KMS-11 (cell line): ENCODE measurements at regions not wholly inside any gene's neighbourhood (a gene's known extent, or its start where the extent isn't known, plus 50 kb on each side); places are given as distances from the start of the nearest gene placed in this dataset.

Experiments
- H2AFZ ChIP-seq: fragments of 200-600 bp; sonication (generic); 2 replicates; pipeline ENCODE4 v1.6.1; 2016; ENCODE audit warnings: antibody characterized with exemption, mixed run types, low read depth
- H3K27ac ChIP-seq: fragments of 200-600 bp; sonication (generic); 2 replicates; pipeline ENCODE4 v1.6.1; 2016; ENCODE audit warnings: mild to moderate bottlenecking, mixed run types
- H3K27me3 ChIP-seq: fragments of 200-600 bp; sonication (generic); 2 replicates; pipeline ENCODE4 v1.6.1; 2017; ENCODE audit warnings: mild to moderate bottlenecking, low read depth, mixed run types, moderate library complexity; ENCODE audit not compliant: insufficient read depth
- H3K36me3 ChIP-seq: fragments of 200-600 bp; sonication (generic); 2 replicates; pipeline ENCODE4 v1.6.1; 2017; ENCODE audit warnings: mild to moderate bottlenecking, mixed run types; ENCODE audit not compliant: insufficient read depth
- H3K4me1 ChIP-seq: fragments of 200-600 bp; sonication (generic); 2 replicates; pipeline ENCODE4 v1.6.1; 2016; ENCODE audit warnings: mild to moderate bottlenecking, low read depth, mixed run types; ENCODE audit not compliant: poor library complexity, severe bottlenecking
- H3K4me2 ChIP-seq: fragments of 200-600 bp; sonication (generic); 2 replicates; pipeline ENCODE4 v1.7.0; 2016; ENCODE audit warnings: mild to moderate bottlenecking, mixed run types
- H3K4me3 ChIP-seq: fragments of 200-600 bp; sonication (generic); IDR thresholded peaks from 2 replicates; pipeline ENCODE4 v1.6.1; 2017; ENCODE audit warnings: low read depth, low read length, mixed read lengths; ENCODE audit not compliant: insufficient read depth
- H3K79me2 ChIP-seq: fragments of 200-600 bp; sonication (generic); 2 replicates; pipeline ENCODE4 v1.6.1; 2016; ENCODE audit warnings: low read depth, mixed run types; ENCODE audit not compliant: insufficient read depth
- H3K9ac ChIP-seq: fragments of 200-600 bp; sonication (generic); 2 replicates; pipeline ENCODE4 v1.6.1; 2016; ENCODE audit warnings: mild to moderate bottlenecking, mixed run types
- H4K20me1 ChIP-seq: fragments of 200-600 bp; sonication (generic); 2 replicates; pipeline ENCODE4 v1.6.1; 2016; ENCODE audit warnings: mild to moderate bottlenecking, mixed run types; ENCODE audit not compliant: insufficient read depth
- TF ChIP-seq, protein P1 (sequence below): fragments of 200-600 bp; sonication (generic); conservative IDR thresholded peaks from 2 replicates; pipeline ENCODE4 v1.6.1; 2017; ENCODE audit warnings: low read depth, mild to moderate bottlenecking, antibody characterized with exemption, low read length, moderate library complexity, mixed read lengths

DNA sequence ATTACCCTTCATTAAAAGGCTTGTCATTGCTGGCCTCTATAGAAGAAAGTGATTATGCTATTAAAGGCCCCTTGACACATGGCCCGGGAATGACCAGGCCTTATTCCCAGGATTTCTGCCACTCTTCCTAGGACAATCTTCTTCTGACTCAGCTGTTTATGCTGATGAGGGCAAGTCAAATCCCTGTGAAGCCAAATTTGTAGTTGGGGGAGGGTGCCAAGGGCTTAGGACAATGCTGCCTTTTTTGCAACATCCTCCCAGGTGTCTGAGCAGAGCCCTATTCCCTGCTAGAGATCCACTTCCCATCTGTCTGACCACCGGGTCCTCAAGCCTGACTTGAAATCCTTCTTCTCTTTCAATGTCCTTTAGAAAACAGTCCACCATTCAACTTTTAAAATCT lies 230.7 kb upstream of the SRRM4 start:
- Histone ChIP-seq H4K20me1 (no peaks in the 10 kb centered on the region), H3K4me3 (no peak overlapping the region), H3K9ac (no peak overlapping the region), H3K27ac (no peak overlapping the region), H3K36me3 (no peaks in the 10 kb centered on the region), H3K27me3 (no peaks in the 10 kb centered on the region), H3K4me1 (no peaks in the 10 kb centered on the region), H2AFZ (no peak overlapping the region), H3K79me2 (no peaks in the 10 kb centered on the region), H3K4me2 (no peak overlapping the region)
- TF ChIP-seq, protein P1, sequence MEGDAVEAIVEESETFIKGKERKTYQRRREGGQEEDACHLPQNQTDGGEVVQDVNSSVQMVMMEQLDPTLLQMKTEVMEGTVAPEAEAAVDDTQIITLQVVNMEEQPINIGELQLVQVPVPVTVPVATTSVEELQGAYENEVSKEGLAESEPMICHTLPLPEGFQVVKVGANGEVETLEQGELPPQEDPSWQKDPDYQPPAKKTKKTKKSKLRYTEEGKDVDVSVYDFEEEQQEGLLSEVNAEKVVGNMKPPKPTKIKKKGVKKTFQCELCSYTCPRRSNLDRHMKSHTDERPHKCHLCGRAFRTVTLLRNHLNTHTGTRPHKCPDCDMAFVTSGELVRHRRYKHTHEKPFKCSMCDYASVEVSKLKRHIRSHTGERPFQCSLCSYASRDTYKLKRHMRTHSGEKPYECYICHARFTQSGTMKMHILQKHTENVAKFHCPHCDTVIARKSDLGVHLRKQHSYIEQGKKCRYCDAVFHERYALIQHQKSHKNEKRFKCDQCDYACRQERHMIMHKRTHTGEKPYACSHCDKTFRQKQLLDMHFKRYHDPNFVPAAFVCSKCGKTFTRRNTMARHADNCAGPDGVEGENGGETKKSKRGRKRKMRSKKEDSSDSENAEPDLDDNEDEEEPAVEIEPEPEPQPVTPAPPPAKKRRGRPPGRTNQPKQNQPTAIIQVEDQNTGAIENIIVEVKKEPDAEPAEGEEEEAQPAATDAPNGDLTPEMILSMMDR: no peak

DNA sequence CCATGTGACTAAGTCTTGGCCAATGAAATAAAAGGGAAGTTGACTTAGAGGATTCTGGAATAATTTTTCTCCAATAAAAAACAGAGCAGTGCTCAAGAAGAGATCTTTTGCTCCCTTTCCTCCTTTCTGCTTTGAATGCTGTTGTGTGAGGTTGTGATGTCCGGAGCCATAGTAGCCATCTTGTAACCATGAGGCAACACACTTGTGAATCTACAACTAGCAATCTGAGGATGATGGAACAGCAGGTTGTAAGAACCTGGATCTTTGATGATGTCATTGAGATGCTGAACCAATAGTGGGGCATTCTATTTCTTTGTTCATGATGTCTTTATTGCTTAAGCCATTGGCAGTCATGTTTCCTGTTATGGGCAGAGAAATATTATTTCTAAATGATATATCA lies 230.0 kb upstream of the SRRM4 start:
- no peak overlapping the region for H3K27ac ChIP-seq
- TF ChIP-seq, protein P1: no peak

DNA sequence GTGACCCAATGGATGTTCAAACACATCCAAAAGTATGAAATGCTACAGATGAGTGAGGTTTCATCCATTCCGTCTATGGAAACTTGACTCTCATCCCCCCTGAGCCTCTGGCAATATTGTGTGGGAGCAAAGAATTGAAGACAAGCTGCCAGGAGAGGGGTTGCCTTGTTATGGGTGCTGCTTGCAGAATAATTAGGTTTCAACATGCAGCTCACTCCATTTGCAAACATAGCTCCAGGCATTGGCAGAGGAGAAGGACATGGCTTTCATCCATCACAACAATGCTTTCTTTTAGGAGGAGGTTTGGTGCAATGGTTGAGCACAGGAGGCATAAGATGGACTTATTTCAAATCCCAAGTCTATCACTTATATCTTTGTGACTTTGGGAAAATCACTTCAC lies 220.7 kb upstream of the SRRM4 start:
- H3K4me3 ChIP-seq: no peak overlapping the region
- H4K20me1 ChIP-seq: no peaks in the 10 kb centered on the region
- no peak overlapping the region for H3K9ac ChIP-seq
- TF ChIP-seq, protein P1: no peak
- no peaks in the 10 kb centered on the region for H3K36me3 ChIP-seq
- H3K27me3 ChIP-seq: no peaks in the 10 kb centered on the region
- no peak overlapping the region for H3K4me2 ChIP-seq
- no peak overlapping the region for H3K27ac ChIP-seq
- no peak overlapping the region for H2AFZ ChIP-seq
- H3K79me2 ChIP-seq: no peaks in the 10 kb centered on the region
- H3K4me1 ChIP-seq: no peaks in the 10 kb centered on the region

More for the DNA sequence above, 230.0 kb upstream of the SRRM4 start:
- Histone ChIP-seq H3K79me2 (no peaks in the 10 kb centered on the region), H4K20me1 (no peaks in the 10 kb centered on the region), H3K4me2 (no peak overlapping the region), H3K4me1 (no peaks in the 10 kb centered on the region), H3K36me3 (no peaks in the 10 kb centered on the region), H3K4me3 (no peak overlapping the region), H3K27me3 (no peaks in the 10 kb centered on the region), H2AFZ (no peak overlapping the region), H3K9ac (no peak overlapping the region)

DNA sequence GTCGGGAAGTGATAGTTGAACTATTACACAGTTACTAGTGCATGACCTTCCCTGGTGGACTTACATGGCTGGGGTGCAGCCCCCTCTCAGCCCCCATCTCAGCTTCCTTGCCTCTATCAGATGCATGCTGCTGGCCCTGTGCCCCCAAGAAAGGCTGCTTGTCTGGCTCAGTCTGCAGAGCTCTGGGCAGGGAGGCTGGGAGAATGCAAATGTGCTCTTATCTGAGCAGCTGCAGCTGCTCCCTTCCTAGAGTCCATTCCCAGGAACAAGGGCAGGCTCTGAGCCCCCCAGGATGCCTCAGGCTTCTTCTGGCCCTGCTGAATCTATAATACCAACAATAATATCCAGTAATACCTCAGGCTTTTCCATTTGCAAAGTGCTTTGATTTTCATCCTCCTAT lies 218.1 kb upstream of the SRRM4 start:
- Histone ChIP-seq H3K4me3 (no peak overlapping the region), H4K20me1 (no peaks in the 10 kb centered on the region), H3K9ac (no peak overlapping the region), H3K4me2 (no peak overlapping the region), H3K27ac (no peak overlapping the region), H3K36me3 (no peaks in the 10 kb centered on the region), H3K4me1 (no peaks in the 10 kb centered on the region), H3K79me2 (no peaks in the 10 kb centered on the region), H3K27me3 (no peaks in the 10 kb centered on the region), H2AFZ (no peak overlapping the region)
- TF ChIP-seq, protein P1: no peak
